BE2C (cell line): ENCODE measurements at regions not wholly inside any gene's neighbourhood (a gene's known extent, or its start where the extent isn't known, plus 50 kb on each side); places are given as distances from the start of the nearest gene placed in this dataset.
A peak's percentile ranks its signal among the peaks of the same experiment; 100 is the strongest.

Source experiments
- DNase-seq: peaks from one replicate; pipeline ENCODE4 v3.0.0-alpha.2; 2020
- H3K27me3 ChIP-seq: fragments of 250-450 bp; sonication (Bioruptor Pico); 2 replicates; pipeline ENCODE4 v1.5.1; 2020; ENCODE audit warnings: mild to moderate bottlenecking
- H3K36me3 ChIP-seq: fragments of 250-450 bp; sonication (Bioruptor Pico); 2 replicates; pipeline ENCODE4 v1.5.1; 2020; ENCODE audit warnings: mild to moderate bottlenecking
- H3K4me1 ChIP-seq: fragments of 250-450 bp; sonication (Bioruptor Pico); 2 replicates; pipeline ENCODE4 v1.5.1; 2020
- H3K4me3 ChIP-seq: 2 replicates; pipeline ENCODE4 v1.5.1; 2011; ENCODE audit warnings: low read depth, low read length
- H3K9me3 ChIP-seq: fragments of 250-450 bp; sonication (Bioruptor Pico); 2 replicates; pipeline ENCODE4 v1.5.1; 2020
- TF ChIP-seq, protein P1 (sequence below): IDR thresholded peaks from 2 replicates; pipeline ENCODE4 v1.5.1; 2012; ENCODE audit warnings: mild to moderate bottlenecking, low read depth, low read length

- Histone ChIP-seq H3K4me3 (no peak overlapping the region), H3K4me1 (no peaks in the 10 kb centered on the region), H3K36me3 (no peaks in the 10 kb centered on the region), H3K9me3 (no peaks in the 10 kb centered on the region), H3K27me3 (no peaks in the 10 kb centered on the region)
- TF ChIP-seq, protein P1, sequence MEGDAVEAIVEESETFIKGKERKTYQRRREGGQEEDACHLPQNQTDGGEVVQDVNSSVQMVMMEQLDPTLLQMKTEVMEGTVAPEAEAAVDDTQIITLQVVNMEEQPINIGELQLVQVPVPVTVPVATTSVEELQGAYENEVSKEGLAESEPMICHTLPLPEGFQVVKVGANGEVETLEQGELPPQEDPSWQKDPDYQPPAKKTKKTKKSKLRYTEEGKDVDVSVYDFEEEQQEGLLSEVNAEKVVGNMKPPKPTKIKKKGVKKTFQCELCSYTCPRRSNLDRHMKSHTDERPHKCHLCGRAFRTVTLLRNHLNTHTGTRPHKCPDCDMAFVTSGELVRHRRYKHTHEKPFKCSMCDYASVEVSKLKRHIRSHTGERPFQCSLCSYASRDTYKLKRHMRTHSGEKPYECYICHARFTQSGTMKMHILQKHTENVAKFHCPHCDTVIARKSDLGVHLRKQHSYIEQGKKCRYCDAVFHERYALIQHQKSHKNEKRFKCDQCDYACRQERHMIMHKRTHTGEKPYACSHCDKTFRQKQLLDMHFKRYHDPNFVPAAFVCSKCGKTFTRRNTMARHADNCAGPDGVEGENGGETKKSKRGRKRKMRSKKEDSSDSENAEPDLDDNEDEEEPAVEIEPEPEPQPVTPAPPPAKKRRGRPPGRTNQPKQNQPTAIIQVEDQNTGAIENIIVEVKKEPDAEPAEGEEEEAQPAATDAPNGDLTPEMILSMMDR = no peak
- DNase-seq = no peak
These were observed 131.4 kb downstream of the CYLC2 start for GRCh38 chr9:103126494-103126893.

- no peak overlapping the region for H3K4me3 ChIP-seq
- no peak for DNase-seq
- no peaks in the 10 kb centered on the region for H3K36me3 ChIP-seq
- no peaks in the 10 kb centered on the region for H3K27me3 ChIP-seq
- TF ChIP-seq, protein P1 = no peak
- H3K9me3 ChIP-seq = no peaks in the 10 kb centered on the region
- no peaks in the 10 kb centered on the region for H3K4me1 ChIP-seq
These were observed 144.8 kb downstream of the CYLC2 start for GRCh38 chr9:103139891-103140290.

DNA sequence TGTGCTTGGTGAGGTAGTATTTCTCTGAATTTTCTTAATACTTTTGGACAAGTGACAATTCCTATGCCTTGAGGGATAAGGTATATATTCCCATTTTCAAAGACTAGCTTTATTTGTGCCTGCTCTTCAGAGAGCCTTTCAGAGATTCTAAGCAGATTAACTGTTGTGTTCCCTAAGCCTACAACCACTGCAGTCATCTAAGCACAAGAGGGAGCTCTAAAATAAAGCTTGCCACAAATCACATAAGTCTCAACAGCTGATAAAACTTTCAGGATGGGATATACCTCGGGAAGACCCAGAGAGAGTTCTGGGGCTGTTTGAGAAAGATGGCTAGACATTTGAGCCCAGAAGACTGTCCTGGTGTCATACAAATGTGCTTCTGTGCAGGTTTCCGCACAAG, 157.3 kb downstream of the CYLC2 start:
- DNase-seq = no peak
- Histone ChIP-seq H3K4me1 (no peaks in the 10 kb centered on the region), H3K9me3 (no peaks in the 10 kb centered on the region; the same call in 1 of the 2 replicates), H3K4me3 (no peak overlapping the region), H3K36me3 (no peaks in the 10 kb centered on the region; the same call in 1 of the 2 replicates), H3K27me3 (no peaks in the 10 kb centered on the region)
- TF ChIP-seq, protein P1 = peak; percentile 78

DNA sequence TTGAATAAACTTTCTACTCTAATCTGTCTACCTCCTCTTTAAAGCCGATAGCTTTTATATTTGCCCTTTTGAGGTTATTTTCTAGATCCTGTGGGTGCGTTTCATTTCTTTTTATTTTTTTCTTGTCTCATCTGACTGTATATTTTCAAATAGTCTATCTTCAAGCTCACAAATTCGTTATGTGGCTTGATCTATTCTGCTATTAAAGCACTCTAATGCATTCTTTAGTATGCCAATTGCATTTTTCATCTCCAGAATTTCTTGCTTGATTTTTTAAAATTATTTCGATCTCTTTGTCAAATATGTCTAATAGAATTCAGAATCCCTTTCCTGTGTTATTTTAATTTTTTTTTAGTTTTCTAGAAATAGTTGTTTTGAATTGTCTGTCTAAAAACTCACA, 172.4 kb downstream of the CYLC2 start:
- no peak for DNase-seq
- Histone ChIP-seq H3K9me3 (peaks cover 4% of the 10 kb centered on the region), H3K27me3 (no peaks in the 10 kb centered on the region), H3K4me1 (no peaks in the 10 kb centered on the region), H3K36me3 (no peaks in the 10 kb centered on the region), H3K4me3 (no peak overlapping the region)
- TF ChIP-seq, protein P1 = no peak

- TF ChIP-seq, protein P1 = 0 out of 2 replicates have a peak, but pooled peaks have one; percentile 14
- no peak overlapping the region for H3K4me3 ChIP-seq
- H3K36me3 ChIP-seq = no peaks in the 10 kb centered on the region
- no peaks in the 10 kb centered on the region for H3K27me3 ChIP-seq
- DNase-seq = no peak
- H3K9me3 ChIP-seq = peaks cover 4% of the 10 kb centered on the region
- H3K4me1 ChIP-seq = no peaks in the 10 kb centered on the region
These were observed 173.1 kb downstream of the CYLC2 start for GRCh38 chr9:103168254-103168653.

DNA sequence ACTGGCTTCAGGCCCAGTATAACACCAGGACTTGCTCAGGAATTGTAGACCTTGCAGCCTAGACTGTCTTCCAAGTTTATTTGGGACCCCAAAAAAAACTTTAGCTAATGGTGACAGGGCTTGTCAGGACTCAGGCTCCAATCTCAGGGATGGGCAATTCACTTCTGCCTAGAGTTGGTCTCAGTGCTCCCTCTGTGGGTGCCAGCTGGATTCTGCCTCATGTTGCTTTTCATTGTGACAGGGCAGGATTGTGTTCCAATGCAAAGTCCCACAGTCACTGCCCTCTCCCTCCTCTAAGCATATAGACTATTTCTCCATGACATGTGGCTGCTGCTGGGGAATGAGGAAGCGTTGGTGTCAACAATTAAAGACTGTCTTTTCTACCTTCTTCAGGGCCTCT, 174.7 kb downstream of the CYLC2 start:
- DNase-seq = no peak
- Histone ChIP-seq H3K4me3 (no peak overlapping the region), H3K9me3 (peaks cover 4% of the 10 kb centered on the region), H3K36me3 (no peaks in the 10 kb centered on the region), H3K4me1 (no peaks in the 10 kb centered on the region), H3K27me3 (no peaks in the 10 kb centered on the region)
- TF ChIP-seq, protein P1 = 0 out of 2 replicates have a peak, but pooled peaks have one; percentile 17
